Upper lobe of left lung (tissue), 4 donors: ENCODE measurements at regions not wholly inside any gene's neighbourhood (a gene's known extent, or its start where the extent isn't known, plus 50 kb on each side); places are given as distances from the start of the nearest gene placed in this dataset.

Source experiments
- CTCF ChIP-seq, 6 experiments: fragments of 450-650 bp in 4 of 6; fragments of 200-600 bp in 2 of 6; sonication (generic) in 2 of 6; IDR thresholded peaks; one replicate each; pipeline ENCODE4 v1.5.1; 2016 to 2019; ENCODE audit warnings: antibody characterized with exemption in 6 of 6
- EP300 ChIP-seq, 4 donors: sonication (generic); formaldehyde crosslinking; IDR thresholded peaks; one replicate each; pipeline ENCODE4 v1.5.1; 2017; ENCODE audit warnings: antibody characterized with exemption in 4 of 4, control low read depth in 2 of 4

- TF ChIP-seq CTCF (IDR thresholded peaks at IDR 0.05) (no peak), EP300 (IDR thresholded peaks at IDR 0.05) (no peak)
Measured at GRCh38 chr4:147076179-147076578, 130.5 kb upstream of the TTC29 start.
